SK-N-SH treated with all-trans-retinoic acid at 6 μM for 48 hours (cell line): ENCODE measurements at regions not wholly inside any gene's neighbourhood (a gene's known extent, or its start where the extent isn't known, plus 50 kb on each side); places are given as distances from the start of the nearest gene placed in this dataset.

Experiments
- ATAC-seq: fragments of 200-7000 bp; cut with Tn5 transposase; 3 replicates; pipeline ENCODE4 v1.9.1; 2020; ENCODE audit warnings: mild to moderate bottlenecking, moderate library complexity
- ARNTL ChIP-seq: fragments of 450-650 bp; formaldehyde crosslinking; IDR thresholded peaks from 2 replicates; pipeline ENCODE4 v1.5.0; 2020; ENCODE audit warnings: low read depth, mild to moderate bottlenecking, moderate library complexity, borderline replicate concordance
- BACH2 ChIP-seq: fragments of 250-450 bp; sonication (Bioruptor Pico); IDR thresholded peaks from 2 replicates; pipeline ENCODE4 v1.9.0; 2021; ENCODE audit warnings: mild to moderate bottlenecking, borderline replicate concordance
- CREB5 ChIP-seq: fragments of 250-450 bp; sonication (Bioruptor Pico); IDR thresholded peaks from 2 replicates; pipeline ENCODE4 v1.5.1; 2020; ENCODE audit warnings: low read depth, mild to moderate bottlenecking, moderate library complexity
- CSDC2 ChIP-seq: fragments of 250-450 bp; sonication (Bioruptor Pico); IDR thresholded peaks from 2 replicates; pipeline ENCODE4 v1.5.0; 2020; ENCODE audit warnings: mild to moderate bottlenecking, moderate library complexity
- ESRRG ChIP-seq: fragments of 250-450 bp; sonication (Bioruptor Pico); IDR thresholded peaks from 2 replicates; pipeline ENCODE4 v1.6.1; 2021; ENCODE audit warnings: mild to moderate bottlenecking
- GLIS3 ChIP-seq: fragments of 250-450 bp; sonication (Bioruptor Pico); IDR thresholded peaks from 2 replicates; pipeline ENCODE4 v1.5.0; 2020; ENCODE audit warnings: mild to moderate bottlenecking, moderate library complexity
- ISL1 ChIP-seq: fragments of 250-450 bp; sonication (Bioruptor Pico); IDR thresholded peaks from 2 replicates; pipeline ENCODE4 v2.1.2; 2022; ENCODE audit warnings: mild to moderate bottlenecking, moderate library complexity
- OSR1 ChIP-seq: fragments of 250-450 bp; sonication (Bioruptor Pico); IDR thresholded peaks from 2 replicates; pipeline ENCODE4 v1.8.0; 2022; ENCODE audit warnings: moderate library complexity, mild to moderate bottlenecking, inconsistent platforms
- PATZ1 ChIP-seq: fragments of 250-450 bp; sonication (Bioruptor Pico); IDR thresholded peaks from 2 replicates; pipeline ENCODE4 v1.8.0; 2020; ENCODE audit warnings: mild to moderate bottlenecking, moderate library complexity, borderline replicate concordance
- POU6F1 ChIP-seq: fragments of 250-450 bp; sonication (Bioruptor Pico); IDR thresholded peaks from 2 replicates; pipeline ENCODE4 v1.8.0; 2021; ENCODE audit warnings: low read depth, mild to moderate bottlenecking, moderate library complexity, borderline replicate concordance
- PPARA ChIP-seq: fragments of 250-450 bp; sonication (Bioruptor Pico); IDR thresholded peaks from 2 replicates; pipeline ENCODE4 v1.5.0; 2020; ENCODE audit warnings: mild to moderate bottlenecking, borderline replicate concordance
- RARB ChIP-seq: fragments of 250-450 bp; sonication (Bioruptor Pico); IDR thresholded peaks from 2 replicates; pipeline ENCODE4 v1.8.0; 2021; ENCODE audit warnings: mild to moderate bottlenecking, moderate library complexity
- SNAI2 ChIP-seq: fragments of 250-450 bp; sonication (Bioruptor Pico); IDR thresholded peaks from 2 replicates; pipeline ENCODE4 v1.5.0; 2020; ENCODE audit warnings: mild to moderate bottlenecking, moderate library complexity
- TCF4 ChIP-seq: fragments of 250-450 bp; sonication (Bioruptor Pico); IDR thresholded peaks from 2 replicates; pipeline ENCODE4 v1.8.0; 2021; ENCODE audit warnings: mild to moderate bottlenecking, moderate library complexity, borderline replicate concordance
- TOX ChIP-seq: fragments of 250-450 bp; sonication (Bioruptor Pico); IDR thresholded peaks from 2 replicates; pipeline ENCODE4 v1.8.0; 2021; ENCODE audit warnings: mild to moderate bottlenecking, moderate library complexity, borderline replicate concordance
- TSHZ2 ChIP-seq: fragments of 250-450 bp; sonication (Bioruptor Pico); IDR thresholded peaks from 2 replicates; pipeline ENCODE4 v1.5.0; 2020; ENCODE audit warnings: mild to moderate bottlenecking, moderate library complexity
- ZC3H10 ChIP-seq: fragments of 250-450 bp; sonication (Bioruptor Pico); IDR thresholded peaks from 2 replicates; pipeline ENCODE4 v1.5.1; 2021; ENCODE audit warnings: mild to moderate bottlenecking, moderate library complexity
- ZFP3 ChIP-seq: fragments of 250-450 bp; sonication (Bioruptor Pico); IDR thresholded peaks from 2 replicates; pipeline ENCODE4 v1.5.0; 2020; ENCODE audit warnings: mild to moderate bottlenecking, moderate library complexity
- ZFP30 ChIP-seq: fragments of 450-650 bp; formaldehyde crosslinking; IDR thresholded peaks from 2 replicates; pipeline ENCODE4 v1.5.0; 2022; ENCODE audit warnings: mild to moderate bottlenecking, moderate library complexity
- ZNF565 ChIP-seq: fragments of 450-650 bp; formaldehyde crosslinking; conservative IDR thresholded peaks from 2 replicates; pipeline ENCODE4 v1.5.0; 2020; ENCODE audit warnings: low read depth, mild to moderate bottlenecking, moderate library complexity
- ZNF70 ChIP-seq: fragments of 450-650 bp; formaldehyde crosslinking; IDR thresholded peaks from 2 replicates; pipeline ENCODE4 v1.5.0; 2020; ENCODE audit warnings: mild to moderate bottlenecking, moderate library complexity
- ZNF8 ChIP-seq: fragments of 450-650 bp; formaldehyde crosslinking; IDR thresholded peaks from 2 replicates; pipeline ENCODE4 v1.5.0; 2020; ENCODE audit warnings: mild to moderate bottlenecking, moderate library complexity

DNA sequence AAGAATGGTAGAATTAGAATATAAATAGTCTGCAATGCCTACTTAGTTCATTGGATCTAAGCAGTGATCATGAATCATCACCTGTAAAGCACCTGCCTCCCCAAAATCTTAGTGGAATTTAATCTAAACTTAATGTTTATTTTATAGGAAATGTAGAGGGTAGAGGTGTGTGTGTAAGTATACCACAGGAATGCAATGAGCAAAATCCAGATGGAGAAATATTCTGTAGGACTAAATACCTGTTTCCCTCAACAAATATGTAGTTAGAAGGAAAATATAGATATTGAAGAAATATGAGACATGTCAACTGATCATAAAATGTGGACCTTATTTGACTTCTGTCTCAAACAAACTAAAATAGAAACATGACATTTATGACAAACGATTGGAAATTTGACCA is 839.2 kb upstream of the FBXO33 start:
- TF ChIP-seq GLIS3 (CRISPR knock-in tag): no peak
- no peak for TF ChIP-seq RARB
- TF ChIP-seq TSHZ2 (CRISPR knock-in tag): no peak
- TF ChIP-seq ARNTL (CRISPR knock-in tag): no peak
- no peak for TF ChIP-seq ZFP30
- TF ChIP-seq CSDC2: no peak
- no peak for TF ChIP-seq TOX (CRISPR knock-in tag)
- TF ChIP-seq PPARA (CRISPR knock-in tag): no peak
- no peak for TF ChIP-seq TCF4
- no peak for TF ChIP-seq CREB5 (CRISPR knock-in tag)
- no peak for TF ChIP-seq ISL1 (CRISPR knock-in tag)
- no peak for TF ChIP-seq SNAI2 (CRISPR knock-in tag)
- TF ChIP-seq ESRRG (CRISPR knock-in tag): no peak
- no peak for TF ChIP-seq PATZ1 (CRISPR knock-in tag)
- no peak for TF ChIP-seq ZNF8 (CRISPR knock-in tag)
- no peak for TF ChIP-seq OSR1 (CRISPR knock-in tag)
- TF ChIP-seq ZC3H10 (CRISPR knock-in tag): no peak
- TF ChIP-seq ZNF565 (CRISPR knock-in tag): no peak
- TF ChIP-seq POU6F1 (CRISPR knock-in tag): no peak
- TF ChIP-seq ZFP3: no peak

DNA sequence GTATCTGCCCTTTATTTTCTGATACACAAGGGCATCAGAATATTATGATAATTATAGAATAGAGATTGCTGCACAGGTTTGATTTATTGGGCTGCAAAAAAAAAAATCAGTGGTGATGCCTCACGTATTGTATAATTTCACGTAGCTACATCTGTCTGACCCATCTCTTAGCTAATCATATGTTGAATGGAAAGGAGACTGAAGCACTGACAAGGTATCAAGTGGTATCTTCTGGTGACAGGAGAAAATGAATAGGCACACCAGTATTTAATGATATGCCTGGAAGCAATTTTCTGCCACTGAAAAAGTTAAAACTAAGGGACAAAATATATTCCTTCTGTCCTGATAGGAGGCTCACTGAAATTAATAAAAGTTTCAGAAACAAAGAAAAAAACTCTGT is 837.2 kb upstream of the FBXO33 start:
- ATAC-seq: no peak
- TF ChIP-seq BACH2 (CRISPR knock-in tag): no peak
- no peak for TF ChIP-seq OSR1 (CRISPR knock-in tag)
- TF ChIP-seq, all 23 proteins: peak for 0

More for the DNA sequence above, 839.2 kb upstream of the FBXO33 start:
- ATAC-seq: no peak

GRCh38 chr14:40268236-40268635 is 836.0 kb upstream of the FBXO33 start:
- no peak for ATAC-seq
- TF ChIP-seq RARB (no peak), TCF4 (no peak), ARNTL (CRISPR knock-in tag) (no peak), ZNF8 (CRISPR knock-in tag) (no peak), ZNF565 (CRISPR knock-in tag) (no peak), TOX (CRISPR knock-in tag) (no peak), ZFP3 (no peak), ZNF70 (no peak), OSR1 (CRISPR knock-in tag) (no peak), POU6F1 (CRISPR knock-in tag) (no peak), ZC3H10 (CRISPR knock-in tag) (no peak), CSDC2 (no peak), TSHZ2 (CRISPR knock-in tag) (no peak), CREB5 (CRISPR knock-in tag) (no peak), GLIS3 (CRISPR knock-in tag) (no peak), ISL1 (CRISPR knock-in tag) (no peak), SNAI2 (CRISPR knock-in tag) (no peak)
